H9 (cell line): ENCODE measurements at regions not wholly inside any gene's neighbourhood (a gene's known extent, or its start where the extent isn't known, plus 50 kb on each side); places are given as distances from the start of the nearest gene placed in this dataset.

Experiments used
- DNase-seq: peaks from one replicate; pipeline ENCODE4 v3.0.0-alpha.2; 2017
- H2AFZ ChIP-seq: one replicate; pipeline ENCODE4 v1.6.1; 2013; ENCODE audit warnings: mild to moderate bottlenecking, low read length, control low read depth, moderate library complexity
- H2AK5ac ChIP-seq: 2 replicates; pipeline ENCODE4 v1.6.1; 2013; ENCODE audit warnings: low read length, control low read depth, mixed read lengths; ENCODE audit not compliant: insufficient read length
- H2BK120ac ChIP-seq: one replicate; pipeline ENCODE4 v1.6.1; 2013; ENCODE audit warnings: low read depth, mild to moderate bottlenecking, low read length, control low read depth, inconsistent platforms; ENCODE audit not compliant: poor library complexity, severe bottlenecking
- H2BK12ac ChIP-seq: 2 replicates; pipeline ENCODE4 v1.6.1; 2013; ENCODE audit warnings: low read length, control low read depth, mixed read lengths, low read depth; ENCODE audit not compliant: insufficient read length
- H2BK15ac ChIP-seq: 2 replicates; pipeline ENCODE4 v1.6.1; 2013; ENCODE audit warnings: low read depth, low read length, control low read depth
- H2BK20ac ChIP-seq: one replicate; pipeline ENCODE4 v1.6.1; 2013; ENCODE audit warnings: low read depth, mild to moderate bottlenecking, low read length, control low read depth, inconsistent platforms; ENCODE audit not compliant: poor library complexity, severe bottlenecking
- H2BK5ac ChIP-seq: 2 replicates; pipeline ENCODE4 v1.6.1; 2013; ENCODE audit warnings: low read length, control low read depth, mixed read lengths; ENCODE audit not compliant: insufficient read length
- H3K14ac ChIP-seq: 2 replicates; pipeline ENCODE4 v1.6.1; 2013; ENCODE audit warnings: low read length, control low read depth; ENCODE audit not compliant: insufficient read depth
- H3K18ac ChIP-seq: 2 replicates; pipeline ENCODE4 v1.6.1; 2013; ENCODE audit warnings: low read depth, mild to moderate bottlenecking, mixed read lengths, low read length, control low read depth; ENCODE audit not compliant: insufficient read length
- H3K23ac ChIP-seq: 2 replicates; pipeline ENCODE4 v1.6.1; 2013; ENCODE audit warnings: low read length, control low read depth, mixed read lengths, low read depth; ENCODE audit not compliant: insufficient read length
- H3K23me2 ChIP-seq: 2 replicates; pipeline ENCODE4 v1.6.1; 2013; ENCODE audit warnings: low read depth, mild to moderate bottlenecking, mixed read lengths, low read length, control low read depth; ENCODE audit not compliant: insufficient read length, poor library complexity, severe bottlenecking
- H3K27ac ChIP-seq: 2 replicates; pipeline ENCODE4 v1.5.1; 2013; ENCODE audit warnings: low read length, control low read depth, mixed read lengths, low read depth; ENCODE audit not compliant: insufficient read length
- H3K27me3 ChIP-seq: 2 replicates; pipeline ENCODE4 v1.6.1; 2013; ENCODE audit warnings: low read length, control low read depth, inconsistent platforms; ENCODE audit not compliant: insufficient read depth
- H3K4ac ChIP-seq: 2 replicates; pipeline ENCODE4 v1.6.1; 2013; ENCODE audit warnings: low read depth, mild to moderate bottlenecking, control low read depth, inconsistent platforms, low read length, moderate library complexity
- H3K4me1 ChIP-seq: 2 replicates; pipeline ENCODE4 v1.6.1; 2013; ENCODE audit warnings: low read length, control low read depth, inconsistent platforms; ENCODE audit not compliant: insufficient read depth
- H3K4me2 ChIP-seq: 2 replicates; pipeline ENCODE4 v1.6.1; 2013; ENCODE audit warnings: low read length, control low read depth, mixed read lengths; ENCODE audit not compliant: insufficient read length, insufficient read depth
- H3K56ac ChIP-seq: 2 replicates; pipeline ENCODE4 v1.6.1; 2013; ENCODE audit warnings: low read depth, mild to moderate bottlenecking, mixed read lengths, low read length, control low read depth; ENCODE audit not compliant: insufficient read length
- H3K79me1 ChIP-seq: 2 replicates; pipeline ENCODE4 v1.6.1; 2013; ENCODE audit warnings: low read depth, mild to moderate bottlenecking, moderate library complexity, low read length, control low read depth, inconsistent platforms; ENCODE audit not compliant: insufficient read depth, poor library complexity, severe bottlenecking
- H3K79me2 ChIP-seq: 2 replicates; pipeline ENCODE4 v1.6.1; 2013; ENCODE audit warnings: low read length, control low read depth, inconsistent platforms; ENCODE audit not compliant: insufficient read depth
- H3K9ac ChIP-seq: 2 replicates; pipeline ENCODE4 v1.6.1; 2013; ENCODE audit warnings: low read length, control low read depth, mixed read lengths; ENCODE audit not compliant: insufficient read length; ENCODE audit errors: extremely low read depth
- H3K9me3 ChIP-seq: one replicate; pipeline ENCODE4 v1.6.1; 2013; ENCODE audit warnings: low read depth, low read length, inconsistent platforms; ENCODE audit not compliant: control insufficient read depth
- H3T11ph ChIP-seq: one replicate; pipeline ENCODE4 v1.6.1; 2013; ENCODE audit warnings: mild to moderate bottlenecking, low read length, control low read depth, inconsistent platforms
- H4K20me1 ChIP-seq: one replicate; pipeline ENCODE4 v1.6.1; 2013; ENCODE audit not compliant: control insufficient read depth, insufficient read length, insufficient read depth
- H4K5ac ChIP-seq: 2 replicates; pipeline ENCODE4 v1.6.1; 2013; ENCODE audit warnings: low read depth, mild to moderate bottlenecking, mixed read lengths, low read length, control low read depth; ENCODE audit not compliant: insufficient read length
- H4K8ac ChIP-seq: replicated peaks from 2 replicates; pipeline ENCODE4 v1.6.1; 2013; ENCODE audit warnings: low read length, control low read depth, mixed read lengths, low read depth; ENCODE audit not compliant: insufficient read length
- H4K91ac ChIP-seq: 2 replicates; pipeline ENCODE4 v1.6.1; 2013; ENCODE audit warnings: low read depth, mild to moderate bottlenecking, moderate library complexity, mixed read lengths, low read length, control low read depth; ENCODE audit not compliant: insufficient read length
- H3K27ac Mint-ChIP-seq, 3 experiments: 2 replicates in 2 of 3; 3 replicates in 1 of 3; pipeline ENCODE4 v1.8.0; 2020 to 2021; ENCODE audit warnings: mixed read lengths in 3 of 3, mild to moderate bottlenecking in 1 of 3, moderate library complexity in 1 of 3
- H3K27me3 Mint-ChIP-seq: 2 replicates; pipeline ENCODE4 v1.8.0; 2021; ENCODE audit warnings: low read depth, mild to moderate bottlenecking, moderate library complexity, mixed read lengths
- H3K36me3 Mint-ChIP-seq, 3 experiments: 2 replicates in 2 of 3; 3 replicates in 1 of 3; pipeline ENCODE4 v1.8.0; 2020 to 2021; ENCODE audit warnings: low read depth in 3 of 3, mixed read lengths in 3 of 3; ENCODE audit not compliant: insufficient read depth in 1 of 3
- H3K4me1 Mint-ChIP-seq, 2 experiments: 2 replicates each; pipeline ENCODE4 v1.8.0; 2020; ENCODE audit warnings: mixed read lengths in 2 of 2
- H3K4me3 Mint-ChIP-seq, 2 experiments: 2 replicates in 1 of 2; 3 replicates in 1 of 2; pipeline ENCODE4 v1.8.0; 2020 to 2021; ENCODE audit warnings: mild to moderate bottlenecking in 2 of 2, mixed read lengths in 2 of 2, moderate library complexity in 1 of 2
- H3K9me3 Mint-ChIP-seq, 2 experiments: 2 replicates in 1 of 2; 3 replicates in 1 of 2; pipeline ENCODE4 v1.8.0; 2020; ENCODE audit warnings: mild to moderate bottlenecking in 2 of 2, mixed read lengths in 2 of 2, moderate library complexity in 1 of 2
- WGBS: extraction: QIAGEN DNeasy Blood & Tissue Kit; methylation state at CpG from one replicate; pipeline ENCODE4 v1.1.7; 2013; ENCODE audit warnings: missing lambda C conversion rate, low lambda C conversion rate, mixed read lengths; ENCODE audit not compliant: insufficient read length; ENCODE audit errors: extremely low coverage; 5-methylcytosine and 5-hydroxymethylcytosine counted together
- TF ChIP-seq, protein P1 (sequence below): fragments of 200-600 bp; sonication (generic); conservative IDR thresholded peaks from 3 replicates; pipeline ENCODE4 v1.8.0; 2021; ENCODE audit warnings: antibody characterized with exemption, mild to moderate bottlenecking

DNA sequence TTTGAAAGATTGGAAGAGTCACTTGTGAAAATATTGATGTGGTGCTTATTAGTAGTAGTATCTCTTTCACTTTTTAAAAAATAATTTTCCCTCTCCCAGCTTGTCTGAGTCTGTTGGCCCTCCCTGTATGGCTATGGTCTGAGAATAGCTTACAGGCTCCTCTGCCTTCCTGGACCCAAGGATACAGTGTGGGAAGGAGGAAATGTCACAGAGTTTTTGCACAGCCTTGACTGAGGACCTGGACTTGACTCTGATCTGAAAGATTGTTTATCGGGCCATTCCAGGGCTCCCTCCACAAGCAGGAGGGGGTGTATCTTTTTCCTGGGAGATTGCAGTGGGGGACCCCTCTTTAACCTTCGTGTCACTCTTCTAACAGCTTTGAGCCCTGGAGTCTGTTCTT, 59.7 kb downstream of the TLNRD1 start:
- no peak overlapping the region for H3K4me2 ChIP-seq
- no peak overlapping the region for H4K91ac ChIP-seq
- H3K9ac ChIP-seq = no peak overlapping the region
- H3K23me2 ChIP-seq = no peaks in the 10 kb centered on the region
- H2AK5ac ChIP-seq = no peak overlapping the region
- H3K9me3 ChIP-seq = no peaks in the 10 kb centered on the region
- no peak overlapping the region for H4K8ac ChIP-seq
- no peak overlapping the region for H2BK5ac ChIP-seq
- no peak overlapping the region for H3K4ac ChIP-seq
- no peak overlapping the region for H2BK12ac ChIP-seq
- no peaks in the 10 kb centered on the region for H3K4me1 Mint-ChIP-seq
- H3K18ac ChIP-seq = no peak overlapping the region
- H2AFZ ChIP-seq = no peak overlapping the region
- no peak overlapping the region for H3K4me3 Mint-ChIP-seq
- no peak overlapping the region for H3K14ac ChIP-seq
- H2BK120ac ChIP-seq = no peak overlapping the region
- H3K79me1 ChIP-seq = no peaks in the 10 kb centered on the region
- no peak overlapping the region for H3K23ac ChIP-seq
- H2BK20ac ChIP-seq = no peak overlapping the region
- H3K27me3 Mint-ChIP-seq = peaks cover 8% of the 10 kb centered on the region
- H3K27me3 ChIP-seq = no peaks in the 10 kb centered on the region
- no peak overlapping the region for H4K5ac ChIP-seq
- no peaks in the 10 kb centered on the region for H4K20me1 ChIP-seq
- no peak overlapping the region for H3T11ph ChIP-seq
- no peak overlapping the region for H3K56ac ChIP-seq
- TF ChIP-seq, protein P1, sequence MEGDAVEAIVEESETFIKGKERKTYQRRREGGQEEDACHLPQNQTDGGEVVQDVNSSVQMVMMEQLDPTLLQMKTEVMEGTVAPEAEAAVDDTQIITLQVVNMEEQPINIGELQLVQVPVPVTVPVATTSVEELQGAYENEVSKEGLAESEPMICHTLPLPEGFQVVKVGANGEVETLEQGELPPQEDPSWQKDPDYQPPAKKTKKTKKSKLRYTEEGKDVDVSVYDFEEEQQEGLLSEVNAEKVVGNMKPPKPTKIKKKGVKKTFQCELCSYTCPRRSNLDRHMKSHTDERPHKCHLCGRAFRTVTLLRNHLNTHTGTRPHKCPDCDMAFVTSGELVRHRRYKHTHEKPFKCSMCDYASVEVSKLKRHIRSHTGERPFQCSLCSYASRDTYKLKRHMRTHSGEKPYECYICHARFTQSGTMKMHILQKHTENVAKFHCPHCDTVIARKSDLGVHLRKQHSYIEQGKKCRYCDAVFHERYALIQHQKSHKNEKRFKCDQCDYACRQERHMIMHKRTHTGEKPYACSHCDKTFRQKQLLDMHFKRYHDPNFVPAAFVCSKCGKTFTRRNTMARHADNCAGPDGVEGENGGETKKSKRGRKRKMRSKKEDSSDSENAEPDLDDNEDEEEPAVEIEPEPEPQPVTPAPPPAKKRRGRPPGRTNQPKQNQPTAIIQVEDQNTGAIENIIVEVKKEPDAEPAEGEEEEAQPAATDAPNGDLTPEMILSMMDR = no peak
- no CpG with 5 or more reads among the region's 2 CpGs for WGBS
- H3K9me3 Mint-ChIP-seq = no peaks in the 10 kb centered on the region; a peak in 1 of 5 replicates
- no peak overlapping the region for H3K27ac ChIP-seq
- no peak overlapping the region; a peak in 2 of 7 replicates for H3K27ac Mint-ChIP-seq
- H3K36me3 Mint-ChIP-seq = no peaks in the 10 kb centered on the region
- no peaks in the 10 kb centered on the region for H3K79me2 ChIP-seq
- DNase-seq = no peak
- no peak overlapping the region for H2BK15ac ChIP-seq
- H3K4me1 ChIP-seq = no peaks in the 10 kb centered on the region
